ENCODE measurements at regions not wholly inside any gene's neighbourhood (a gene's known extent, or its start where the extent isn't known, plus 50 kb on each side); places are given as distances from the start of the nearest gene placed in this dataset.

DNA sequence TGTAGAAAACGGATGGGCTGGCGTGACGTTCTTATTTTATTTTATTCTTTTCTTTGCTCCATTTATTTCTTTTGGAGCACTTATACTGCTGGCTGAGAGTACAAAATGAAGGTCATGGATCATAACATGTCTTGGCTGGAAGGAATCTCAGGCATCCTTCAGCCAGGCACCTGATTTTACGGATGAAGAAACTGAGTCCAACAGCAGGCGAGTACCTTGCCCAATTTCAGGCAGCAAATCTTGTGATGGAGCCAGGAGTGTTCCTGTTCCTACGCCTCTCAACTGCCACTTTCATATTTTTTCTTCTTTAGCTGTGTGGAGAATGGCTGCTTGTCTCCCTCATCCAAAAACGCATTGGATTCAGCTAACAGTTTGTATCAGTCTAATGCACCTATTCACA, 332.1 kb upstream of the IGFBP7 start:
- Histone ChIP-seq H3K4me1 (ENCODE audit: control insufficient read depth in 1 of 2, low read depth in 2 of 2) (peaks cover 0 to 21% of the 10 kb centered on the region in 2 donors), H3K4me3 (no peak overlapping the region), H3K9me3 (no peaks in the 10 kb centered on the region), H3K27me3 (replicated peaks; ENCODE audit: insufficient read depth) (no peaks in the 10 kb centered on the region), H3K27ac (no peak overlapping the region), H3K36me3 (no peaks in the 10 kb centered on the region)
- ATAC-seq (ENCODE audit: insufficient number of reproducible peaks, low FRiP score, low read depth), result no peak
- DNase-seq (ENCODE audit: low spot score), result no peak
- TF ChIP-seq, protein P1, sequence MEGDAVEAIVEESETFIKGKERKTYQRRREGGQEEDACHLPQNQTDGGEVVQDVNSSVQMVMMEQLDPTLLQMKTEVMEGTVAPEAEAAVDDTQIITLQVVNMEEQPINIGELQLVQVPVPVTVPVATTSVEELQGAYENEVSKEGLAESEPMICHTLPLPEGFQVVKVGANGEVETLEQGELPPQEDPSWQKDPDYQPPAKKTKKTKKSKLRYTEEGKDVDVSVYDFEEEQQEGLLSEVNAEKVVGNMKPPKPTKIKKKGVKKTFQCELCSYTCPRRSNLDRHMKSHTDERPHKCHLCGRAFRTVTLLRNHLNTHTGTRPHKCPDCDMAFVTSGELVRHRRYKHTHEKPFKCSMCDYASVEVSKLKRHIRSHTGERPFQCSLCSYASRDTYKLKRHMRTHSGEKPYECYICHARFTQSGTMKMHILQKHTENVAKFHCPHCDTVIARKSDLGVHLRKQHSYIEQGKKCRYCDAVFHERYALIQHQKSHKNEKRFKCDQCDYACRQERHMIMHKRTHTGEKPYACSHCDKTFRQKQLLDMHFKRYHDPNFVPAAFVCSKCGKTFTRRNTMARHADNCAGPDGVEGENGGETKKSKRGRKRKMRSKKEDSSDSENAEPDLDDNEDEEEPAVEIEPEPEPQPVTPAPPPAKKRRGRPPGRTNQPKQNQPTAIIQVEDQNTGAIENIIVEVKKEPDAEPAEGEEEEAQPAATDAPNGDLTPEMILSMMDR (IDR thresholded peaks at IDR 0.05), result no peak

DNA sequence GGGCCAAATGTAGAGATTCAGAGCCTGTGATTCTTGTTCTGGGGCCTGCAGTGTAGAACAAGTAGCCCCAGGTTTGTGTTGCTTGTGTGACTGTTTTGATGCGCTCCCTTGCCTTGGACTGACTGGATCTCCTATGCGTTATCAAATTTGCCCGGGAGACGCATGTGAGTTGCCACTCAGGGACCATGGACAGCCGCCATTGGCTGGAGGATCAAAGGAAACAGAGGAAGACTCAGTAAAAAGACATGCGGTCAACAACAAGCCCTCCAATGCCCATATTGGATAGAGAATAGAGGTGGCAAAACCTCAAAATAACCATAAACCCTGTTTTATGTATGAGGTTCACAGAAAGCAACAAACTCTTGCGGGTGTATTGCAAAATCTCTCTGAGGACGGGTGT, 327.5 kb upstream of the IGFBP7 start:
- H3K4me3 ChIP-seq, result no peak overlapping the region
- ATAC-seq (ENCODE audit: insufficient number of reproducible peaks, low FRiP score, low read depth) (no peak), DNase-seq (ENCODE audit: low spot score) (no peak)
- H3K4me1 ChIP-seq (ENCODE audit: control insufficient read depth in 1 of 2, low read depth in 2 of 2), result peaks cover 0 to 7% of the 10 kb centered on the region in 2 donors
- no peak overlapping the region for H3K27ac ChIP-seq
- H3K9me3 ChIP-seq, result no peaks in the 10 kb centered on the region
- H3K36me3 ChIP-seq, result no peaks in the 10 kb centered on the region
- TF ChIP-seq, protein P1 (IDR thresholded peaks at IDR 0.05), result no peak
- no peaks in the 10 kb centered on the region for H3K27me3 ChIP-seq (replicated peaks; ENCODE audit: insufficient read depth)

DNA sequence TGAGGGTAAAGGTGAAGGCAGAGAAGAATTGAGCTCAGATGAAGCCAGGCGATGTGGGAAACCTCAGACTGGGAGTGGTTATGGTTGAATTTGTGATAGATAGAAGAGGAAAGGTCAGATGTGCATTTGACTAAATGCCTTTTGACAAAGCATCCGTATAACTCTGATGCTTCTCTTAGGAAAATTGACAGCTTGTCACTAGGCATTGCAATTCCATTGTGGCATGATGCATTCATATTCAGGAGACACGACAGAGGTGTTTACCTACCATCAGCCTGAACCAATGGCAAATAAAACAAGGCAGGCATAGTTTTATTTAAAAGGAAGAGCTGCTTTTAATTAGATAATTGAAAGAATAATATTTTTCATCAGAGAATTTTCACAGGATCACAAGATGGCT, 325.1 kb upstream of the IGFBP7 start:
- Histone ChIP-seq H3K27ac (no peak overlapping the region), H3K9me3 (no peaks in the 10 kb centered on the region), H3K4me3 (no peak overlapping the region), H3K27me3 (replicated peaks; ENCODE audit: insufficient read depth) (no peaks in the 10 kb centered on the region), H3K36me3 (no peaks in the 10 kb centered on the region), H3K4me1 (ENCODE audit: control insufficient read depth in 1 of 2, low read depth in 2 of 2) (no peaks in the 10 kb centered on the region)
- TF ChIP-seq, protein P1 (IDR thresholded peaks at IDR 0.05), result no peak
- no peak for DNase-seq (ENCODE audit: low spot score)
- ATAC-seq (ENCODE audit: insufficient number of reproducible peaks, low FRiP score, low read depth), result no peak

DNA sequence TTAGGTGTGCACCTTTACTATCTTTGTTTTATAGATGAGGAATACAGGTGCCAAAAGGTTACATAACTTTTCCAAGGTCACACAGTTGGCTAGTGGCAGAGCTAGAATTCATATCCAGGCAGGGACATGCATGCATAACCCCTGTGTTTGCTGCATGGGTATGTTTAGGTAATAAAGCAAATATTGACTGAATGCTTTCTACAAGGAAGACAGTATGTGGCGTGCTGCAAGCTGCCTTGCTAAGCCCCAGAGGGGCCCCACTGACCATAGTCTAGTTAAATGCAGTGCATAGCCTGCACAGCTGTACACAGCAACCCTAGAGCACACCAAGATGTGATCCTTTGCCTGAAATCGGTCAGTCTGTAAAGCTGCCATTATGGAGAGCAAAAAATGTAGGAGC, 320.5 kb upstream of the IGFBP7 start:
- peaks cover 0 to 8% of the 10 kb centered on the region in 2 donors for H3K4me1 ChIP-seq (ENCODE audit: control insufficient read depth in 1 of 2, low read depth in 2 of 2)
- no peaks in the 10 kb centered on the region for H3K27me3 ChIP-seq (replicated peaks; ENCODE audit: insufficient read depth)
- no peaks in the 10 kb centered on the region for H3K36me3 ChIP-seq
- ATAC-seq (ENCODE audit: insufficient number of reproducible peaks, low FRiP score, low read depth) (no peak), DNase-seq (ENCODE audit: low spot score) (no peak)
- H3K9me3 ChIP-seq, result no peaks in the 10 kb centered on the region
- no peak overlapping the region for H3K4me3 ChIP-seq
- TF ChIP-seq, protein P1 (IDR thresholded peaks at IDR 0.05), result no peak
- H3K27ac ChIP-seq, result no peak overlapping the region

DNA sequence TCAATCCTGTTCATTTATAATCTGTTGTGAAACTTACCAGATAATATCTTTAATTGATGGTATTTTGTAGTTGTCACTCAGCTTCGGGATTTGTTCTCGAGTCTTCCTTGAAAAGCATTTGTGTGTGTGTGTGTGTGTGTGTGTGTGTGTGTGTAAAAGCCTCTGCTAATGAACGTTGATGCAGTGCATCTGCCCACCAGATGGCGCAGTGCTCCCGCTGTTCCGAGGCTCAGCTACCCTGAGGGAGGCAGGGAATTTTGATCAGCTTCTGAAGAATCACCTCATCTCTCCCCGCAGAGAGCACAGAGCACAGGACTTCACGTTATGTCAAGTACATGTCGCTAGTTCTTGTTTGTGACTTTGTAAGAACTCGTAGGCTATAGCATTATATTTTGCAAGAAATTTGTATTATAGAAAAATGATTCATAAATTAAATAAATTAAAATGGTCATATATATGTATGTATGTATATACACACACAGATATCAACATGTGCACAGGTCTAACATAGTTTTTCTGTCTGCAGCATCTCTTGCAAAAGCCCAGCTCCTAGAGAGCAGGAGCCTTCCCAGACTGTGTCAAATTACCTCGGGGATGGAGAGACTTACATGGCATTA, 316.7 kb upstream of the IGFBP7 start:
- H3K4me3 ChIP-seq, result no peak overlapping the region
- peaks cover 4 to 34% of the 10 kb centered on the region in 2 donors for H3K4me1 ChIP-seq (ENCODE audit: control insufficient read depth in 1 of 2, low read depth in 2 of 2)
- no peaks in the 10 kb centered on the region for H3K27me3 ChIP-seq (replicated peaks; ENCODE audit: insufficient read depth)
- no peak overlapping the region for H3K27ac ChIP-seq
- TF ChIP-seq, protein P1 (IDR thresholded peaks at IDR 0.05), result peak; percentile 71
- ATAC-seq (ENCODE audit: insufficient number of reproducible peaks, low FRiP score, low read depth) (no peak), DNase-seq (ENCODE audit: low spot score) (peak; percentile 6)
- no peaks in the 10 kb centered on the region for H3K36me3 ChIP-seq
- H3K9me3 ChIP-seq, result no peaks in the 10 kb centered on the region

Data from thoracic aorta (tissue), 2 donors.